Lung (tissue), 11 donors: ENCODE measurements at regions not wholly inside any gene's neighbourhood (a gene's known extent, or its start where the extent isn't known, plus 50 kb on each side); places are given as distances from the start of the nearest gene placed in this dataset.

Experiments
- ATAC-seq: fragments of 200-7000 bp; cut with Tn5 transposase; one replicate; pipeline ENCODE4 v1.9.1; 2020; ENCODE audit warnings: moderate number of reproducible peaks; ENCODE audit not compliant: insufficient read depth, low FRiP score
- DNase-seq, 3 donors: peaks; one replicate each; pipeline ENCODE4 v3.0.0-alpha.2; 2013 to 2017
- H3K27ac ChIP-seq, 2 donors: one replicate each; pipeline ENCODE4 v1.5.1; 2013; ENCODE audit warnings: mild to moderate bottlenecking in 2 of 2, moderate library complexity in 2 of 2, control low read depth in 1 of 2, inconsistent platforms in 1 of 2, low read depth in 1 of 2, low read length in 1 of 2
- H3K27me3 ChIP-seq, 3 donors: one replicate each; pipeline ENCODE4 v1.5.1; 2013; ENCODE audit warnings: low read length in 2 of 3; ENCODE audit not compliant: control insufficient read depth in 3 of 3, insufficient read depth in 3 of 3
- H3K36me3 ChIP-seq, 4 donors: one replicate each; pipeline ENCODE4 v1.5.1; 2013; ENCODE audit warnings: low read length in 4 of 4, mild to moderate bottlenecking in 1 of 4, moderate library complexity in 1 of 4; ENCODE audit not compliant: control insufficient read depth in 4 of 4, insufficient read depth in 4 of 4
- H3K4me1 ChIP-seq, 5 donors: one replicate each; pipeline ENCODE4 v1.5.1; 2013; ENCODE audit warnings: low read length in 5 of 5, mild to moderate bottlenecking in 2 of 5, moderate library complexity in 1 of 5; ENCODE audit not compliant: control insufficient read depth in 5 of 5, insufficient read depth in 5 of 5
- H3K4me3 ChIP-seq: one replicate; pipeline ENCODE4 v1.5.1; 2013; ENCODE audit warnings: mild to moderate bottlenecking, control low read depth, moderate library complexity
- H3K9ac ChIP-seq, 2 donors: one replicate each; pipeline ENCODE4 v1.5.1; 2013; ENCODE audit warnings: low read length in 2 of 2, control low read depth in 1 of 2; ENCODE audit not compliant: insufficient read depth in 1 of 2
- H3K9me3 ChIP-seq, 4 donors: one replicate each; pipeline ENCODE4 v1.5.1; 2013; ENCODE audit warnings: low read length in 3 of 4, mild to moderate bottlenecking in 1 of 4, moderate library complexity in 1 of 4; ENCODE audit not compliant: control insufficient read depth in 4 of 4, insufficient read depth in 3 of 4
- CTCF ChIP-seq: IDR thresholded peaks from 2 replicates; pipeline ENCODE4 v1.5.1; 2012; ENCODE audit warnings: mild to moderate bottlenecking; ENCODE audit errors: control extremely low read depth, extremely low read depth
- whole genome bisulfite sequencing, 2 donors: extraction: QIAGEN DNeasy Blood & Tissue Kit; methylation state at CpG; one replicate each; pipeline ENCODE4 v1.1.7; 2013; 5-methylcytosine and 5-hydroxymethylcytosine counted together
- donor health status: control.
- donor health status: control.
- donor health status: Bipolar disorder and iron deficiency.
- donor health status: healthy.
- donor health status: DM: yes; HTN: yes; CAD: no.

GRCh38 chr1:57696904-57697303, 273.0 kb upstream of the DAB1 start:
- Histone ChIP-seq H3K4me3 (no peak overlapping the region), H3K4me1 (no peaks in the 10 kb centered on the region), H3K36me3 (no peaks in the 10 kb centered on the region), H3K9me3 (peaks cover 0 to 8% (median 4%) of the 10 kb centered on the region in 4 donors), H3K27ac (no peak overlapping the region), H3K9ac (no peak overlapping the region), H3K27me3 (no peaks in the 10 kb centered on the region)
- no peak for ATAC-seq
- whole genome bisulfite sequencing, 2 donors, result 76 to 84% methylated on average over 1 of the region's 1 CpG
- no peak for DNase-seq
- no peak for TF ChIP-seq CTCF

- TF ChIP-seq CTCF, result no peak
- Histone ChIP-seq H3K36me3 (no peaks in the 10 kb centered on the region), H3K27ac (no peak overlapping the region), H3K27me3 (no peaks in the 10 kb centered on the region), H3K9ac (no peak overlapping the region), H3K4me3 (no peak overlapping the region), H3K4me1 (no peaks in the 10 kb centered on the region), H3K9me3 (peaks cover 0 to 12% (median 4%) of the 10 kb centered on the region in 4 donors)
- WGBS, 2 donors, result 22 to 31% methylated on average over 2 of the region's 2 CpGs
- ATAC-seq (no peak), DNase-seq (no peak)
Measured at GRCh38 chr1:57696043-57696442, 272.2 kb upstream of the DAB1 start.

GRCh38 chr1:57686306-57686705, 262.4 kb upstream of the DAB1 start:
- no peaks in the 10 kb centered on the region for H3K27me3 ChIP-seq
- H3K9me3 ChIP-seq, result peaks cover 0 to 6% (median 3%) of the 10 kb centered on the region in 4 donors
- no peak overlapping the region for H3K27ac ChIP-seq
- H3K4me3 ChIP-seq, result no peak overlapping the region
- ATAC-seq, result no peak
- TF ChIP-seq CTCF, result no peak
- no peaks in the 10 kb centered on the region for H3K36me3 ChIP-seq
- DNase-seq, result no peak
- no peak overlapping the region for H3K9ac ChIP-seq
- H3K4me1 ChIP-seq, result no peaks in the 10 kb centered on the region
- 93 to 95% methylated on average over 3 of the region's 3 CpGs for WGBS, 2 donors
